ENCODE measurements at regions not wholly inside any gene's neighbourhood (a gene's known extent, or its start where the extent isn't known, plus 50 kb on each side); places are given as distances from the start of the nearest gene placed in this dataset.

DNA sequence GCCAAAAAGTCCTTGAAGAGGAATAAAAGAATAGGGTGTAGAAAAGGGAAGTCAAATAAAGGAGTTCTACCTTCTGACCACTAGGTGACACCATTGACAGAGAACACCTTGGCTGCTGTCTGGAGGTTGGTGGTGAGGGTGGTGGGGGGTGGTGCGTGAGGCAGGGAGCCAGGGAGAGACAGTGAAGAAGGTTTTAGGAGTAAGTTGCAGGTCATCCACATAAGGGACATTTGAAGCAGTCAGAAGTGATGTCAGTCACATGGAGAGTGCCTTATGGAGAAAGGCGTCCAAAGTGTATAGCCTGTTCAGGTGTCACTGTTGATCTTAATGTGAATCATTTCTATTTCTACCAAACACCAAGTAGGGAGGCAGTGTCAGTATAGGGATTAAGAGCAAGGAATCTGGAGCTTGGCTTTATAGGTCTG lies 279.3 kb upstream of the DDHD1 start:
- TF ChIP-seq, protein P1, sequence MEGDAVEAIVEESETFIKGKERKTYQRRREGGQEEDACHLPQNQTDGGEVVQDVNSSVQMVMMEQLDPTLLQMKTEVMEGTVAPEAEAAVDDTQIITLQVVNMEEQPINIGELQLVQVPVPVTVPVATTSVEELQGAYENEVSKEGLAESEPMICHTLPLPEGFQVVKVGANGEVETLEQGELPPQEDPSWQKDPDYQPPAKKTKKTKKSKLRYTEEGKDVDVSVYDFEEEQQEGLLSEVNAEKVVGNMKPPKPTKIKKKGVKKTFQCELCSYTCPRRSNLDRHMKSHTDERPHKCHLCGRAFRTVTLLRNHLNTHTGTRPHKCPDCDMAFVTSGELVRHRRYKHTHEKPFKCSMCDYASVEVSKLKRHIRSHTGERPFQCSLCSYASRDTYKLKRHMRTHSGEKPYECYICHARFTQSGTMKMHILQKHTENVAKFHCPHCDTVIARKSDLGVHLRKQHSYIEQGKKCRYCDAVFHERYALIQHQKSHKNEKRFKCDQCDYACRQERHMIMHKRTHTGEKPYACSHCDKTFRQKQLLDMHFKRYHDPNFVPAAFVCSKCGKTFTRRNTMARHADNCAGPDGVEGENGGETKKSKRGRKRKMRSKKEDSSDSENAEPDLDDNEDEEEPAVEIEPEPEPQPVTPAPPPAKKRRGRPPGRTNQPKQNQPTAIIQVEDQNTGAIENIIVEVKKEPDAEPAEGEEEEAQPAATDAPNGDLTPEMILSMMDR (IDR thresholded peaks at IDR 0.05; ENCODE audit: low read depth, low read length) = peak; percentile 71
- Histone ChIP-seq H3K9me3 (no peaks in the 10 kb centered on the region), H3K36me3 (no peaks in the 10 kb centered on the region), H3K27me3 (peaks cover 17% of the 10 kb centered on the region), H3K4me1 (no peaks in the 10 kb centered on the region), H3K4me3 (ENCODE audit: low read depth, low read length) (no peak overlapping the region)
- peak; percentile 21 for DNase-seq

DNA sequence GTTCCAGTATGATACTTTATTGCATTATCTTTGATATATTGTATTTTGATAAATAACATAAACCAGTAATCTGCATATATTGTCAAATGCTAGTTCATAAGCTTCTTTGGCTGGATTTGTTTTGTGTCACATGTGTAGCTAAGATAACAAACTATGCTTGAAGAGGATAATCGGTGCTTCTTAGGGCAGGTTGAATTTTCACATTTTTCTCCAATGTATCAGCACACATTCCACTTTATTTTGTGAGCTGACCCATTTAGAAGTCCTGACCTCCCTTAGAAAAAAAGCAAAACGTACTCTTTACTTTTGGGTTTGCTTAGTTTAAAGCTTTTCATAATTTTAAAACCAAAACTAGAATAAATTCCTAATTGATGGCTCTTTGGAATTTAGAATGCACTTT lies 277.7 kb upstream of the DDHD1 start:
- Histone ChIP-seq H3K36me3 (no peaks in the 10 kb centered on the region), H3K27me3 (peaks cover 11% of the 10 kb centered on the region), H3K4me3 (ENCODE audit: low read depth, low read length) (no peak overlapping the region), H3K4me1 (no peaks in the 10 kb centered on the region), H3K9me3 (no peaks in the 10 kb centered on the region)
- TF ChIP-seq, protein P1 (IDR thresholded peaks at IDR 0.05; ENCODE audit: low read depth, low read length) = no peak
- DNase-seq = no peak

DNA sequence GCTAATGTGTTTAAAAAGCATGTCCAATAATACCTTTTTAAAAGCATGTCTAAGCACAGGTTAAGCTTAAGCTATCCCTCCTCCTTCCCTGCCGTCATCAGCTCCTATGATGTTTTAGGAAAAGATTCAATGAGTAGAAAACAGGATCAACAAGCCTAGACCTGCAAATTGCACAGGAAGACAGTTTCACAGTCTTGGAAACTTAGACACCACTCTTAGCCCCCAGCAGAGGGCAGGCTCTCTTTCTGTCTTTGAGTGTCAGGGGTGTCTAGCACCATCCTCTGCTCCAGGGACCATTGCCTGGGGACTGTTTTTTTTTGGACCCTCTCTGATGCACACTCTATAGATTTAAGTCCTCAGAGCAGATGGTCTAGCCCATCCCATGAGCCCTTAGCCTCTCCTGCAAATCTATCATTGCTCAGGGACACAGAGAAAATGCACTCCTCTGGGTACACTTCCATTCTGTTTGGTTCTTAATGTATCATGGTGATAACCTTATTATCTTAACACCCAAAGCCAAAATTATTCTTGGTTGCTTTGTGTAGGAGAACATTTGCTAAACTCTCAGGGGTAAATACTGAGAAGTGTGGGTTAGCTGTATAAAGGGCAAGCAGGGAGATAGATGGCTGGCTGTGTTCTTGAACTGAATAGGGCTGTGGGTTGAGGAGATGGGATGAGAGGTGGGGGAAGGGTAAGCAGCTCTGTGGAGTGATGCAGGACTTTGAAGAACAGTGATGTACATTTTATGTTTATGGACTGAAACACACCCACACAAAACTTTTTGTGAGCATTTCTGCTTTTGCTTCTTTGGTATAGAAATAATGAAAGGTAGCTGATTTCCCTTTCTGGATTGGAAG lies 259.9 kb upstream of the DDHD1 start:
- no peak overlapping the region for H3K4me3 ChIP-seq (ENCODE audit: low read depth, low read length)
- DNase-seq = peak; percentile 20
- H3K36me3 ChIP-seq = no peaks in the 10 kb centered on the region
- no peaks in the 10 kb centered on the region for H3K4me1 ChIP-seq
- no peaks in the 10 kb centered on the region for H3K9me3 ChIP-seq
- H3K27me3 ChIP-seq = peaks cover 3% of the 10 kb centered on the region; the same call in 1 of the 2 replicates
- TF ChIP-seq, protein P1 (IDR thresholded peaks at IDR 0.05; ENCODE audit: low read depth, low read length) = peak; percentile 66

DNA sequence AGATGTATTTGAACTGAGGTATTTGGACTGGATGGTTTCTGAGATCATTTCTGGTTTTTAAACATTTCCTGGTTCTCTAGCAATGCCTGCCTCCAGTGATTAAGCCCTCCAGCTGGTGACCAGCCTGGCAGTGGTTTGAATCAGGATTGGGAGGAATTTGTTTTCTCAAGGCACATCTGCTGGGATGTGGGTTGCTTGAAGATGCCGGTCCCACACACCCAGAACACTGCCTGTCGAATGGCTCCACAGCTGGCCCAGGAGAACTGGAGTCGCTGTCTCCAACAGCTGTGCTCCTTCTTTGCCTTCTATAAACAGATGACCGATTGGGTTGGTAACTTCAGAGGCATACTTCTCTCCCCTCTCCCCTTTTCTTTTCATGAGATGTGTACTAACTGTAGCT lies 258.0 kb upstream of the DDHD1 start:
- Histone ChIP-seq H3K27me3 (peaks cover 3% of the 10 kb centered on the region; the same call in 1 of the 2 replicates), H3K4me1 (no peaks in the 10 kb centered on the region), H3K4me3 (ENCODE audit: low read depth, low read length) (no peak overlapping the region), H3K9me3 (no peaks in the 10 kb centered on the region), H3K36me3 (no peaks in the 10 kb centered on the region)
- DNase-seq = no peak
- TF ChIP-seq, protein P1 (IDR thresholded peaks at IDR 0.05; ENCODE audit: low read depth, low read length) = no peak

DNA sequence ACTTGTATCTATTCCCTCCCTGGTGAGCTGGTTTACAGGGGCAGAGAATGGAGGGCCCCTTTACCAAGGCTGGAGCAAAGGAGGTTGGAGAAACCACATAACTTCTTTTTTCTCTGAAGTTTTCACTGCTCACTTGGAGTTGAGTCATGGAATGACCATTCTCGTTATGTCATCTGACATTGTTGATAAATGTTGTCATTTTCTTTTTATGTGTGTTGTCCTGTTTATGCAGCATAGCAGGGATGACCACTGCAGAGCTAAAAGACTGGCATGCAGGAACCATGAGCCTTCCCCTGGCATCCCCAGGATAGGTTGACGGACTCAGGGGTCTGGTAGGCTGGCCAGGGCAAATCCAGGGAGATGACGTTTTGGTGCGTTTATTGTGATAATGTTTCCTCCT lies 256.8 kb upstream of the DDHD1 start:
- H3K4me1 ChIP-seq = no peaks in the 10 kb centered on the region
- H3K36me3 ChIP-seq = no peaks in the 10 kb centered on the region
- H3K9me3 ChIP-seq = no peaks in the 10 kb centered on the region
- H3K4me3 ChIP-seq (ENCODE audit: low read depth, low read length) = no peak overlapping the region
- peaks cover 3% of the 10 kb centered on the region; the same call in 1 of the 2 replicates for H3K27me3 ChIP-seq
- DNase-seq = no peak
- TF ChIP-seq, protein P1 (IDR thresholded peaks at IDR 0.05; ENCODE audit: low read depth, low read length) = no peak

DNA sequence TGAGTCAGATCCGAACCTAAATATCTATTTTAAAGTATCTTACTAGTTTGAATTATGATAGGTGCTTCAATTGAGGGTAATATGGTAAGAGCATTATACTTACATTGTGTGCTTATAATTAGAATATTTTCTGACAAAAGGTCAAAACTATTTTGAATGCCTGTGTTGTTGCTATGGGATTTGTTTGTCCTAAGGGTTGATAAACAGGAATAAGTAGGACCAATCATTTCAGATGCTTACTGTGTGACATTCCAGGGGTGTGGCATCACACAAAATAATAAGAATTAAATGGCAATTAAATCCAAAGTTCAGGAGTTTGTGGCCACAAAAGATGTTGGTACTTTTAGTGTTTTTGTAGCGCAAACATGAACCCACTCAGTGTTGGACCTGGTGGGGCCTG lies 256.2 kb upstream of the DDHD1 start:
- TF ChIP-seq, protein P1 (IDR thresholded peaks at IDR 0.05; ENCODE audit: low read depth, low read length) = no peak
- Histone ChIP-seq H3K4me1 (no peaks in the 10 kb centered on the region), H3K36me3 (no peaks in the 10 kb centered on the region), H3K4me3 (ENCODE audit: low read depth, low read length) (no peak overlapping the region), H3K9me3 (no peaks in the 10 kb centered on the region), H3K27me3 (peaks cover 3% of the 10 kb centered on the region; the same call in 1 of the 2 replicates)
- no peak for DNase-seq

All from BE2C (cell line).